Sigmoid colon (tissue), 4 donors: ENCODE measurements at regions not wholly inside any gene's neighbourhood (a gene's known extent, or its start where the extent isn't known, plus 50 kb on each side); places are given as distances from the start of the nearest gene placed in this dataset.

Experiments used
- EP300 ChIP-seq, 4 donors: sonication (generic); formaldehyde crosslinking; IDR thresholded peaks; one replicate each; pipeline ENCODE4 v1.6.1; 2017; ENCODE audit warnings: antibody characterized with exemption in 4 of 4
- POLR2A ChIP-seq, 2 donors: fragments of 450-650 bp; IDR thresholded peaks; one replicate each; pipeline ENCODE4 v1.6.1; 2016; ENCODE audit warnings: antibody characterized with exemption in 2 of 2, mild to moderate bottlenecking in 2 of 2, moderate library complexity in 2 of 2
- TF ChIP-seq, protein P1 (sequence below), 4 experiments: fragments of 450-650 bp in 3 of 4; fragments of 200-600 bp in 1 of 4; IDR thresholded peaks; one replicate each; pipeline ENCODE4 v1.5.1; 2016 to 2019; ENCODE audit warnings: antibody characterized with exemption in 4 of 4, mild to moderate bottlenecking in 3 of 4, moderate library complexity in 2 of 4

DNA sequence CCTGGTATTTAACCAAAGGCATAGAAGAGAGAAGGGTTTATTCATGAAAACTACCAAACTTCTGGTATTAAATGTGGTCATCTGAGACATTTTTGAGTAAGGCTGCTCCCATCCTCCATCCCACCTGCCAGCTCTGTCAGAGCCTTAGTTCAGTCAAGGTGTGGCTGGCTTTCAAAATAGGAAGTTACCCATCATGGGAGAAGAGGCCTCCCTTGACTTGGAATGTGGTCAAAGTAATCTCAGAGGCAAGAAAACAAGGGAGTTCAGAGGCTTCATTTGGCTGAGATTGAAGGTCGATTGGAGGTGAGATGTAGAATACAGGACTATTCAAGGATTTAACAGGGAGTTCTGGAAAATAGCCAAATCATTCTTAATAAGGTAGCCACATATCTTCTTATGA lies 540.4 kb upstream of the ARRDC4 start:
- TF ChIP-seq POLR2A (IDR thresholded peaks at IDR 0.05) (no peak), EP300 (IDR thresholded peaks at IDR 0.05) (no peak)
- TF ChIP-seq, protein P1, sequence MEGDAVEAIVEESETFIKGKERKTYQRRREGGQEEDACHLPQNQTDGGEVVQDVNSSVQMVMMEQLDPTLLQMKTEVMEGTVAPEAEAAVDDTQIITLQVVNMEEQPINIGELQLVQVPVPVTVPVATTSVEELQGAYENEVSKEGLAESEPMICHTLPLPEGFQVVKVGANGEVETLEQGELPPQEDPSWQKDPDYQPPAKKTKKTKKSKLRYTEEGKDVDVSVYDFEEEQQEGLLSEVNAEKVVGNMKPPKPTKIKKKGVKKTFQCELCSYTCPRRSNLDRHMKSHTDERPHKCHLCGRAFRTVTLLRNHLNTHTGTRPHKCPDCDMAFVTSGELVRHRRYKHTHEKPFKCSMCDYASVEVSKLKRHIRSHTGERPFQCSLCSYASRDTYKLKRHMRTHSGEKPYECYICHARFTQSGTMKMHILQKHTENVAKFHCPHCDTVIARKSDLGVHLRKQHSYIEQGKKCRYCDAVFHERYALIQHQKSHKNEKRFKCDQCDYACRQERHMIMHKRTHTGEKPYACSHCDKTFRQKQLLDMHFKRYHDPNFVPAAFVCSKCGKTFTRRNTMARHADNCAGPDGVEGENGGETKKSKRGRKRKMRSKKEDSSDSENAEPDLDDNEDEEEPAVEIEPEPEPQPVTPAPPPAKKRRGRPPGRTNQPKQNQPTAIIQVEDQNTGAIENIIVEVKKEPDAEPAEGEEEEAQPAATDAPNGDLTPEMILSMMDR (IDR thresholded peaks at IDR 0.05): no peak
